A549 (cell line): ENCODE measurements at regions not wholly inside any gene's neighbourhood (a gene's known extent, or its start where the extent isn't known, plus 50 kb on each side); places are given as distances from the start of the nearest gene placed in this dataset.

Experiments
- ATAC-seq, 2 experiments: fragments of 200-7000 bp in 1 of 2; fragments of >200 bp in 1 of 2; cut with Nextera tagmentation in 1 of 2; cut with Tn5 transposase in 1 of 2; 3 replicates each; pipeline versions ENCODE4 v1.8.0 to v1.9.1; 2018 to 2020; ENCODE audit warnings: mild to moderate bottlenecking in 1 of 2, moderate library complexity in 1 of 2
- CTCF ChIA-PET: fragments of 300-600 bp; sonication (Branson Sonifier 250); formaldehyde crosslinking; extraction: SDS; loops from one replicate; lab custom pipeline; 2021; ENCODE audit warnings: antibody characterized with exemption, inconsistent platforms; lab: Yijun Ruan, JAX
- POLR2A ChIA-PET: fragments of 350-600 bp; formaldehyde crosslinking; extraction: SDS; loops from one replicate; lab custom pipeline; 2021; ENCODE audit warnings: antibody characterized with exemption, inconsistent platforms; lab: Yijun Ruan, JAX
- DNase-seq, 2 experiments: peaks; one replicate each; pipeline versions ENCODE4 v3.0.0 to v3.0.0-alpha.2; 2011 to 2016; ENCODE audit warnings: low read depth in 1 of 2, low spot score in 1 of 2
- FAIRE-seq: peaks from 2 replicates; lab custom pipeline; 2011; peaks lifted over from hg19 to GRCh38; lab: Jason Lieb, UNC
- H3K27ac ChIP-seq, 2 experiments: fragments of >200 bp; sonication (Bioruptor Twin); formaldehyde crosslinking; 3 replicates each; pipeline ENCODE4 v1.5.1; 2016 to 2017
- H3K4me1 ChIP-seq: fragments of >200 bp; sonication (Bioruptor Twin); formaldehyde crosslinking; 3 replicates; pipeline ENCODE4 v1.6.1; 2016
- H3K4me2 ChIP-seq: fragments of >200 bp; sonication (Bioruptor Twin); formaldehyde crosslinking; 3 replicates; pipeline ENCODE4 v1.6.1; 2016
- H3K4me3 ChIP-seq: fragments of >200 bp; sonication (Bioruptor Twin); formaldehyde crosslinking; 3 replicates; pipeline ENCODE4 v1.5.1; 2016
- H3K9me3 ChIP-seq: fragments of >200 bp; sonication (Bioruptor Twin); formaldehyde crosslinking; 3 replicates; pipeline ENCODE4 v1.6.1; 2016
- ATOH8 ChIP-seq: fragments of 250-450 bp; sonication (Bioruptor Pico); IDR thresholded peaks from 2 replicates; pipeline ENCODE4 v1.5.0; 2020; ENCODE audit warnings: low read depth, mild to moderate bottlenecking, moderate library complexity
- BCL3 ChIP-seq: fragments of >200 bp; sonication (Bioruptor Twin); formaldehyde crosslinking; IDR thresholded peaks from 3 replicates; pipeline ENCODE4 v1.6.1; 2016
- CHD4 ChIP-seq: fragments of 200-600 bp; sonication (generic); IDR thresholded peaks from 2 replicates; pipeline ENCODE4 v1.6.1; 2016; ENCODE audit warnings: antibody characterized with exemption, mild to moderate bottlenecking, borderline replicate concordance
- EHF ChIP-seq: fragments of 250-450 bp; sonication (Bioruptor Pico); IDR thresholded peaks from 2 replicates; pipeline ENCODE4 v1.5.0; 2020; ENCODE audit warnings: mild to moderate bottlenecking
- EHMT2 ChIP-seq: fragments of 200-600 bp; sonication (generic); IDR thresholded peaks from 2 replicates; pipeline ENCODE4 v1.6.1; 2016; ENCODE audit warnings: antibody characterized with exemption, low read depth, mild to moderate bottlenecking, moderate library complexity
- EP300 ChIP-seq, 2 experiments: fragments of >200 bp; sonication (Bioruptor Twin); formaldehyde crosslinking; IDR thresholded peaks; 2 replicates in 1 of 2; 3 replicates in 1 of 2; pipeline ENCODE4 v1.6.1; 2016 to 2017
- FOSB ChIP-seq: fragments of 250-450 bp; sonication (Bioruptor Pico); IDR thresholded peaks from 2 replicates; pipeline ENCODE4 v1.5.0; 2020; ENCODE audit warnings: mild to moderate bottlenecking, moderate library complexity
- FOSL2 ChIP-seq, 2 experiments: fragments of 450-650 bp in 1 of 2; fragments of >200 bp in 1 of 2; sonication (Bioruptor Twin) in 1 of 2; formaldehyde crosslinking; IDR thresholded peaks; 2 replicates each; pipeline versions ENCODE4 v1.5.0 to v1.6.1; 2016 to 2020; ENCODE audit warnings: mild to moderate bottlenecking in 1 of 2, moderate library complexity in 1 of 2
- GATA3 ChIP-seq: IDR thresholded peaks from 2 replicates; pipeline ENCODE4 v1.6.1; 2012; ENCODE audit warnings: borderline replicate concordance
- KDM1A ChIP-seq: fragments of 200-600 bp; sonication (generic); IDR thresholded peaks from 2 replicates; pipeline ENCODE4 v1.6.1; 2016; ENCODE audit warnings: low read depth, mild to moderate bottlenecking
- MAFK ChIP-seq: fragments of 450-650 bp; IDR thresholded peaks from 2 replicates; pipeline ENCODE4 v1.6.1; 2014; ENCODE audit not compliant: partially characterized antibody
- MAZ ChIP-seq: fragments of 150-350 bp; IDR thresholded peaks from 2 replicates; pipeline ENCODE4 v1.6.1; 2014; ENCODE audit warnings: antibody characterized with exemption, low read depth, low read length, borderline replicate concordance
- NR3C1 ChIP-seq: fragments of >200 bp; sonication (Bioruptor Twin); formaldehyde crosslinking; IDR thresholded peaks from 3 replicates; pipeline ENCODE4 v1.6.1; 2017
- PBX3 ChIP-seq: IDR thresholded peaks from 2 replicates; pipeline ENCODE4 v1.6.1; 2012
- REST ChIP-seq: fragments of 200-600 bp; sonication (generic); IDR thresholded peaks from 2 replicates; pipeline ENCODE4 v1.6.1; 2016; ENCODE audit warnings: antibody characterized with exemption, mild to moderate bottlenecking, moderate library complexity
- RNF2 ChIP-seq: fragments of 200-600 bp; sonication (generic); IDR thresholded peaks from 2 replicates; pipeline ENCODE4 v1.6.1; 2016; ENCODE audit warnings: low read depth, mild to moderate bottlenecking, antibody characterized with exemption, moderate library complexity, borderline replicate concordance
- SREBF2 ChIP-seq: fragments of 450-650 bp; IDR thresholded peaks from 2 replicates; pipeline ENCODE4 v1.6.1; 2014; ENCODE audit warnings: mild to moderate bottlenecking, moderate library complexity
- ZFP36 ChIP-seq: fragments of 450-650 bp; IDR thresholded peaks from 2 replicates; pipeline ENCODE4 v1.6.1; 2014; ENCODE audit warnings: borderline replicate concordance; ENCODE audit not compliant: partially characterized antibody
- ZNF302 ChIP-seq: fragments of 250-450 bp; sonication (Bioruptor Pico); IDR thresholded peaks from 2 replicates; pipeline ENCODE4 v1.9.0; 2021; ENCODE audit warnings: inconsistent platforms, mild to moderate bottlenecking, moderate library complexity
- WGBS: methylation state at CpG from one replicate; pipeline ENCODE4 v1.1.6; 2017; ENCODE audit errors: missing lambda C conversion rate; 5-methylcytosine and 5-hydroxymethylcytosine counted together
- TF ChIP-seq, protein P1 (sequence below): IDR thresholded peaks from 2 replicates; pipeline ENCODE4 v1.6.1; 2012

- ChIA-PET POLR2A (no interaction called here), CTCF (no interaction called here)
- Histone ChIP-seq H3K4me3 (no peak overlapping the region), H3K27ac (no peak overlapping the region), H3K4me2 (no peak overlapping the region), H3K4me1 (no peaks in the 10 kb centered on the region), H3K9me3 (no peaks in the 10 kb centered on the region)
- DNase-seq (no peak), FAIRE-seq (no peak), ATAC-seq (no peak)
- WGBS = 26% methylated on average over 3 of the region's 3 CpGs
- TF ChIP-seq, protein P1, sequence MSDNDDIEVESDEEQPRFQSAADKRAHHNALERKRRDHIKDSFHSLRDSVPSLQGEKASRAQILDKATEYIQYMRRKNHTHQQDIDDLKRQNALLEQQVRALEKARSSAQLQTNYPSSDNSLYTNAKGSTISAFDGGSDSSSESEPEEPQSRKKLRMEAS = no peak
- TF ChIP-seq MAZ (no peak), ATOH8 (CRISPR knock-in tag) (no peak), EHMT2 (no peak), GATA3 (no peak), FOSB (CRISPR knock-in tag) (no peak), EP300 (IDR thresholded peaks at IDR 0.05) (no peak), ZFP36 (no peak), SREBF2 (no peak), EHF (CRISPR knock-in tag) (no peak), RNF2 (no peak), NR3C1 (no peak), CHD4 (no peak), REST (no peak), FOSL2 (IDR thresholded peaks at IDR 0.05) (no peak), FOSL2 (CRISPR knock-in tag; IDR thresholded peaks at IDR 0.05) (no peak), ZNF302 (no peak), PBX3 (no peak), MAFK (no peak), BCL3 (no peak), KDM1A (no peak)
Measured at GRCh38 chr3:36025232-36025631, 355.1 kb upstream of the STAC start.
